Right lobe of liver (tissue), 6 donors: ENCODE measurements at regions not wholly inside any gene's neighbourhood (a gene's known extent, or its start where the extent isn't known, plus 50 kb on each side); places are given as distances from the start of the nearest gene placed in this dataset.

Source experiments
- ATAC-seq, 4 donors: fragments of 200-7000 bp; cut with Tn5 transposase; one replicate each; pipeline ENCODE4 v1.9.1; 2020; ENCODE audit warnings: mild to moderate bottlenecking in 4 of 4, moderate library complexity in 4 of 4
- DNase-seq, 3 donors: peaks; one replicate each; pipeline ENCODE4 v3.0.0-alpha.2; 2020
- H3K27ac ChIP-seq, 3 donors: fragments of 200-600 bp; one replicate each; pipeline ENCODE4 v1.8.0; 2022
- H3K27me3 ChIP-seq, 2 donors: fragments of 200-600 bp; one replicate each; pipeline ENCODE4 v1.8.0; 2022
- H3K36me3 ChIP-seq, 4 donors: fragments of 200-600 bp; sonication (generic) in 1 of 4; one replicate each; pipeline versions ENCODE4 v1.5.1 to v1.8.0; 2017 to 2022; ENCODE audit warnings: control low read depth in 1 of 4
- H3K4me1 ChIP-seq, 4 donors: fragments of 200-600 bp; sonication (generic) in 1 of 4; one replicate each; pipeline versions ENCODE4 v1.5.1 to v1.8.0; 2017 to 2022; ENCODE audit warnings: control low read depth in 1 of 4
- H3K4me3 ChIP-seq, 3 donors: fragments of 200-600 bp; one replicate each; pipeline ENCODE4 v1.8.0; 2022
- H3K9me3 ChIP-seq, 4 donors: fragments of 200-600 bp; sonication (generic) in 1 of 4; one replicate each; pipeline versions ENCODE4 v1.5.1 to v1.8.0; 2017 to 2022; ENCODE audit warnings: control low read depth in 1 of 4
- POLR2A ChIP-seq: fragments of 450-650 bp; IDR thresholded peaks from one replicate; pipeline ENCODE4 v1.6.1; 2017; ENCODE audit warnings: antibody characterized with exemption, mild to moderate bottlenecking
- WGBS: methylation state at CpG from one replicate; pipeline ENCODE4 v1.1.6; 2018; ENCODE audit warnings: low coverage, low lambda C conversion rate; ENCODE audit not compliant: insufficient coverage; ENCODE audit errors: missing lambda C conversion rate; 5-methylcytosine and 5-hydroxymethylcytosine counted together
- intact Hi-C, 2 donors: fragments of 100-400 bp; cut with DNase I; formaldehyde crosslinking; loops; one replicate each; pipeline versions ENCODE4 v1.11.2 to v1.14.1; 2022
- TF ChIP-seq, protein P1 (sequence below), 4 donors: fragments of 200-600 bp in 3 of 4; fragments of 450-650 bp in 1 of 4; IDR thresholded peaks; one replicate each; pipeline versions ENCODE4 v1.5.1 to v1.8.0; 2016 to 2022; ENCODE audit warnings: antibody characterized with exemption in 4 of 4, mild to moderate bottlenecking in 2 of 4
- donor health status: DM: no; HTN: yes; CAD: no.
- donor health status: DM: no; HTN: no; CAD: no.
- donor health status: DM: no; HTN: no; CAD: no.
- donor health status: DM: no; HTN: yes; CAD: no.
- donor health status: DM: no; HTN: yes; CAD: no.

DNA sequence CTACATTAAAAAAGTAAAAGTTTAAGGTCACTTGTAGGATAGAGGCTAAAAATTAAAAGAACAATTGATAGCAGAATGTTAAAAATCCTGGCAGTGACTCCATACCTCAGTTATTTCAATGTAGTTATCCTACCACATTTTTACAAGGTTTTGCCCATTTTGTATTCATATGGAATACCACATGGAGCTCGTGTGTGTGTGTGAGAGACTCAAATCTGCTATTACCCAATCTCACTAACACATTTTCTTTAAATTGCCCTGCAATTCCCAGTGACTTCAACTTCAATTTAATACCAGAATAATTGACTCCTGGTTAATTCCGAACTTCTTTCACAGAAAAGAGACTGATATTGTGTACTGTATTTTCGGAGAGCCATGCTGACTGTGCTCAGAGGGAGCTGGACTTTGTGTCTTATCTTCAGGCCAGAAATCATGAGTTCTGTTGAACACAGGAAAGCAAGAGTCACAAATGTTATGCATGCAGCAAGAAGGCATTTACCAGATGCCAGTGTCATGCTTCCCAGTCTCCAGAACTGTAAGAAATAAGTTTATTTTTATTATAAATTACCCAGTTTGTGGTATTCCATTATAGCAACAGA is 529.0 kb upstream of the NECTIN3 start:
- Histone ChIP-seq H3K4me1 (no peaks in the 10 kb centered on the region), H3K27ac (no peak overlapping the region), H3K27me3 (no peaks in the 10 kb centered on the region), H3K9me3 (no peaks in the 10 kb centered on the region), H3K36me3 (no peaks in the 10 kb centered on the region), H3K4me3 (no peak overlapping the region)
- no peak for TF ChIP-seq POLR2A
- no peak for DNase-seq
- intact Hi-C loops, result no loop called here
- peak in 1 of 4 donors; percentile 58 for ATAC-seq
- WGBS, result 34% methylated on average over 3 of the region's 3 CpGs

DNA sequence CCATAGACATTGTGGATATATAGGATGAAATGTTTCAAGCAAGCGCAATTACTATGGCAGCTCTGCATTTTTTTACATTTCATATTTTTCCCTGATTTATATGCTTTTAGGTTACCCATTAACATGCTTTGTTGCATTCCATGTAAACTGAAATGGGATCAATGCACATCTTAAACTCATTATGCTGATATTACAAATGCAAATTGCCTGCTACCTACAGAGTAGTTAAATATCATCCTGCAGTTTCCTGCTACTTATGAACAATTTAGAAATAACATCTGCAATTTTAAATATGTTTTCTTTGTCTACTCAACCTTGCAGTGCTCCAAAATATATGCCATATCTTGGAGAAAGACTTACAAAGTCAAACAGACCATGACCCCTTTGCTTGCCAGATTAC is 526.9 kb upstream of the NECTIN3 start:
- ATAC-seq (no peak), DNase-seq (no peak)
- no peaks in the 10 kb centered on the region for H3K9me3 ChIP-seq
- no peaks in the 10 kb centered on the region for H3K27me3 ChIP-seq
- H3K36me3 ChIP-seq, result no peaks in the 10 kb centered on the region
- TF ChIP-seq, protein P1, sequence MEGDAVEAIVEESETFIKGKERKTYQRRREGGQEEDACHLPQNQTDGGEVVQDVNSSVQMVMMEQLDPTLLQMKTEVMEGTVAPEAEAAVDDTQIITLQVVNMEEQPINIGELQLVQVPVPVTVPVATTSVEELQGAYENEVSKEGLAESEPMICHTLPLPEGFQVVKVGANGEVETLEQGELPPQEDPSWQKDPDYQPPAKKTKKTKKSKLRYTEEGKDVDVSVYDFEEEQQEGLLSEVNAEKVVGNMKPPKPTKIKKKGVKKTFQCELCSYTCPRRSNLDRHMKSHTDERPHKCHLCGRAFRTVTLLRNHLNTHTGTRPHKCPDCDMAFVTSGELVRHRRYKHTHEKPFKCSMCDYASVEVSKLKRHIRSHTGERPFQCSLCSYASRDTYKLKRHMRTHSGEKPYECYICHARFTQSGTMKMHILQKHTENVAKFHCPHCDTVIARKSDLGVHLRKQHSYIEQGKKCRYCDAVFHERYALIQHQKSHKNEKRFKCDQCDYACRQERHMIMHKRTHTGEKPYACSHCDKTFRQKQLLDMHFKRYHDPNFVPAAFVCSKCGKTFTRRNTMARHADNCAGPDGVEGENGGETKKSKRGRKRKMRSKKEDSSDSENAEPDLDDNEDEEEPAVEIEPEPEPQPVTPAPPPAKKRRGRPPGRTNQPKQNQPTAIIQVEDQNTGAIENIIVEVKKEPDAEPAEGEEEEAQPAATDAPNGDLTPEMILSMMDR (IDR thresholded peaks at IDR 0.05), result no peak
- TF ChIP-seq POLR2A, result no peak
- H3K27ac ChIP-seq, result no peak overlapping the region
- H3K4me3 ChIP-seq, result no peak overlapping the region
- intact Hi-C loops, result no loop called here
- 56% methylated on average over 1 of the region's 1 CpG for WGBS
- H3K4me1 ChIP-seq, result no peaks in the 10 kb centered on the region

DNA sequence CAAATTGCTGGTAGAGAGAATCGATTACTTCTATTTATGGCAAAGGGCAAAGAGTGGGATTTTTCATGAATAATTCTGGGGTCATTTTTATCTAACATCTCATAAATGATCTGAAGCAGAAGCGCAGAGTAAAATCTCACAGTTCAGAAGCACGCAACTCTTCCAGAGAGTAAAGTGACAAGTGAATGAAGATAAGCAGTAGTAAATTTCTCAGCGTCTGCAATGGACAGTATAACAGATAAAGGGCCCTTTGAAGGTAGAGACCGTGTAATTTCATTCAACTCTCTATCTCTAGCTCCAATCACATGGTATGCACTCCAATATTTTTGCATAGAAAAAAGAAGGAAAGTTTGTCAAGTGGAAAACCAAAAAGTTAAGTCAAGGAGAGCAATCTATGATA is 521.1 kb upstream of the NECTIN3 start:
- TF ChIP-seq POLR2A, result no peak
- TF ChIP-seq, protein P1 (IDR thresholded peaks at IDR 0.05), result no peak
- Histone ChIP-seq H3K4me1 (no peaks in the 10 kb centered on the region), H3K36me3 (no peaks in the 10 kb centered on the region), H3K27ac (no peak overlapping the region), H3K27me3 (no peaks in the 10 kb centered on the region), H3K4me3 (no peak overlapping the region), H3K9me3 (no peaks in the 10 kb centered on the region)
- ATAC-seq (no peak), DNase-seq (no peak)
- WGBS, result 54% methylated on average over 5 of the region's 5 CpGs
- intact Hi-C loops, result no loop called here

DNA sequence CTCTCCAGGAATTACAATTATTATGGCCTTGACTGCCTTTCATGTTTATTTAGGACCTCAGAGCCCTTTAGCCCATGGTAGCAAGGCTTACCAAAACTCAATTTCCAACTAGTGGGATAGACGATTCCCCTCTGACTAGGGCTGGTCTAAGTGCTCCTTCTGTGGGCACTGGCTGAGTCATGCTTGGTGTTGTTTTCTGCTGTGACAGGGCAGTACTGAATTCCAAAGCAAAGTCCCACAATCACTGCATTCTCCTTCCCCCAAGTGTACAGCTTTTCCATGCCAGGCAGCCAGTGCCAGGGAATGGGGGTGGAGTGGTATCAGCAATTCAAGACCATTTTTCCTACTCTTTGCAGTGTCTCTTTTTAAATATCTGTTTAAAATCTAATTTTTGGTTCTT is 509.0 kb upstream of the NECTIN3 start:
- Histone ChIP-seq H3K4me1 (no peaks in the 10 kb centered on the region), H3K27ac (no peak overlapping the region), H3K9me3 (no peaks in the 10 kb centered on the region), H3K27me3 (no peaks in the 10 kb centered on the region), H3K4me3 (no peak overlapping the region), H3K36me3 (no peaks in the 10 kb centered on the region)
- intact Hi-C loops, result no loop called here
- WGBS, result 75% methylated on average over 1 of the region's 1 CpG
- ATAC-seq (no peak), DNase-seq (no peak)
- TF ChIP-seq, protein P1 (IDR thresholded peaks at IDR 0.05), result no peak

DNA sequence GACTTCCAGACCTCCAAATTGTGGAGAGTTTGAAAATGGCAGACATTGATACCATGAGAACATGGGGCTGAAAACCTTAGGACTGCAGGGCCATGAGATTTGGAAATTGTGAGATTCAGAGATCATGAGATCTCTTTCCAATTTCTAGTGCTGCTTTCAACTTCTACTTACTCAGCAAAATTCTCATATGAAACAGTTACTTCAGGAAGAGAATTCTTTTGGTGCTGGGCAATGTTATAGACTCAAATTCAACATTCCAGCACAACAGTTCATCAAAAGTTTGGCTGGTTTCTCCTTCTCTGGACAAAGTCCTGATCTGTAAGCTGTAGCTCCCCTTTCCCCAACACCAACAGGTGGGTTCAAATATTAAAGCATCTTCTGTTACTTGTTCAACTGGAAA is 506.9 kb upstream of the NECTIN3 start:
- intact Hi-C loops, result no loop called here
- TF ChIP-seq, protein P1 (IDR thresholded peaks at IDR 0.05), result no peak
- no peak for TF ChIP-seq POLR2A
- H3K9me3 ChIP-seq, result no peaks in the 10 kb centered on the region
- no peak overlapping the region for H3K27ac ChIP-seq
- no peaks in the 10 kb centered on the region for H3K4me1 ChIP-seq
- H3K36me3 ChIP-seq, result no peaks in the 10 kb centered on the region
- H3K27me3 ChIP-seq, result no peaks in the 10 kb centered on the region
- DNase-seq (no peak), ATAC-seq (no peak)
- no peak overlapping the region for H3K4me3 ChIP-seq
